OCI-LY3 (cell line): ENCODE measurements at regions not wholly inside any gene's neighbourhood (a gene's known extent, or its start where the extent isn't known, plus 50 kb on each side); places are given as distances from the start of the nearest gene placed in this dataset.

Experiments used
- H2AFZ ChIP-seq: fragments of 200-600, 300-600 bp; shearing (Covaris generic); 2 replicates; pipeline ENCODE4 v1.6.0; 2014; ENCODE audit warnings: antibody characterized with exemption, low read depth, low read length
- H3K27ac ChIP-seq: fragments of 200-600, 300-600 bp; sonication (generic); 2 replicates; pipeline ENCODE4 v1.5.1; 2014; ENCODE audit warnings: mild to moderate bottlenecking, low read length, moderate library complexity, mixed read lengths
- H3K27me3 ChIP-seq: fragments of 200-600, 300-600 bp; sonication (generic); 2 replicates; pipeline ENCODE4 v1.6.1; 2014; ENCODE audit warnings: low read depth, low read length, mixed read lengths
- H3K36me3 ChIP-seq: fragments of 200-600, 300-600 bp; sonication (generic); replicated peaks from 2 replicates; pipeline ENCODE3; 2014; ENCODE audit warnings: low read depth, low read length, mixed read lengths
- H3K4me1 ChIP-seq: fragments of 300-600, 200-600 bp; sonication (generic); 2 replicates; pipeline ENCODE4 v1.6.1; 2014; ENCODE audit warnings: low read length, mixed read lengths
- H3K4me2 ChIP-seq: fragments of 200-600, 300-600 bp; sonication (generic); 2 replicates; pipeline ENCODE4 v1.6.1; 2014; ENCODE audit warnings: low read length, mixed read lengths
- H3K4me3 ChIP-seq: fragments of 300-600, 200-600 bp; sonication (generic); 2 replicates; pipeline ENCODE4 v1.5.1; 2014; ENCODE audit warnings: antibody characterized with exemption, mild to moderate bottlenecking, low read length, moderate library complexity
- H3K79me2 ChIP-seq: fragments of 300-600, 200-600 bp; shearing (Covaris generic); 2 replicates; pipeline ENCODE4 v1.6.1; 2014; ENCODE audit warnings: mild to moderate bottlenecking, low read length, mixed read lengths
- H3K9ac ChIP-seq: fragments of 300-600, 200-600 bp; shearing (Covaris generic); 2 replicates; pipeline ENCODE4 v1.6.0; 2014; ENCODE audit warnings: mild to moderate bottlenecking, low read length, moderate library complexity
- H3K9me3 ChIP-seq: fragments of 200-600, 300-600 bp; shearing (Covaris generic); 2 replicates; pipeline ENCODE4 v1.6.1; 2014; ENCODE audit warnings: low read length, mixed read lengths; ENCODE audit not compliant: insufficient read depth
- H4K20me1 ChIP-seq: fragments of 200-600, 300-600 bp; sonication (generic); 2 replicates; pipeline ENCODE4 v1.6.1; 2016; ENCODE audit warnings: low read length, mixed read lengths; ENCODE audit not compliant: insufficient read depth
- CTCF ChIP-seq: fragments of 200-600, 300-600 bp; sonication (generic); IDR thresholded peaks from 2 replicates; pipeline ENCODE4 v1.5.1; 2014; ENCODE audit warnings: antibody characterized with exemption, low read length, low read depth
- EZH2phosphoT487 ChIP-seq: fragments of 200-600 bp; shearing (Covaris generic); IDR thresholded peaks from 2 replicates; pipeline ENCODE4 v1.6.1; 2018; ENCODE audit warnings: antibody characterized with exemption, mixed run types, low read depth

DNA sequence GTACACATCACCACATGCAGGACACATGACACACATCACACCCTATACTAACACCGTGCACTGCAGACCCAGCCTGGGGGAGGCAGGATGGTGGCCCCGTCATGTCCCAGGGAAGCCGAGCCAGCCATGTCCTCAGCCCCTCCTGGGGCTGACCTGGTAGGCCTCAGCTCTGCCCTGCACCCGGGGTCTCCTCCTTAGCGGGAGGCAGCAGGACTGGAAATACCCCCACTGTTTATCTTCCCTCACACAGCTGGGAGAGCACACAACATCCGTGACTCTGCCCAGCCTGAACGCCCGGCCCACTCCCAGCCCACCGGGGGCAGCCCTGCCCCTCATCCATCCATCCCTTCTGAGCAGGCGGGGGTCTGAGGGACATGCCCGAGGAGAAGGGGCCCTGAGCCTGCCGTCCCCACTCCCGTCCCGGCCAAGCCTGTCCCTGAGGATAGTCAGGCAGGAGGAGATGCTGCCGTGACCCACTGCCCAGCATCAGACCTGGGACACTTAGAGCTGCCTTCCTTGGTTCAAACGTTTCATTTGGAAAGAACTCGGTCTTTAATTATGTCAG, 945.0 kb downstream of the BRD1 start:
- no peak for TF ChIP-seq CTCF
- no peak for TF ChIP-seq EZH2phosphoT487
- Histone ChIP-seq H3K9me3 (no peaks in the 10 kb centered on the region), H2AFZ (no peak overlapping the region), H3K36me3 (no peaks in the 10 kb centered on the region), H3K4me1 (no peaks in the 10 kb centered on the region), H3K4me3 (no peak overlapping the region), H4K20me1 (no peaks in the 10 kb centered on the region), H3K27me3 (no peaks in the 10 kb centered on the region), H3K9ac (no peak overlapping the region), H3K79me2 (no peaks in the 10 kb centered on the region), H3K4me2 (no peak overlapping the region), H3K27ac (no peak overlapping the region)

- H2AFZ ChIP-seq: no peak overlapping the region
- TF ChIP-seq EZH2phosphoT487: no peak
- TF ChIP-seq CTCF: no peak
- H3K9ac ChIP-seq: no peak overlapping the region
- H4K20me1 ChIP-seq: no peaks in the 10 kb centered on the region
- no peaks in the 10 kb centered on the region for H3K4me1 ChIP-seq
- H3K4me2 ChIP-seq: no peak overlapping the region
- no peak overlapping the region for H3K4me3 ChIP-seq
- no peaks in the 10 kb centered on the region for H3K27me3 ChIP-seq
- no peaks in the 10 kb centered on the region for H3K79me2 ChIP-seq
- no peak overlapping the region for H3K27ac ChIP-seq
- no peaks in the 10 kb centered on the region for H3K36me3 ChIP-seq
- H3K9me3 ChIP-seq: no peaks in the 10 kb centered on the region
Measured at GRCh38 chr22:48881326-48881980, 946.2 kb downstream of the BRD1 start.

DNA sequence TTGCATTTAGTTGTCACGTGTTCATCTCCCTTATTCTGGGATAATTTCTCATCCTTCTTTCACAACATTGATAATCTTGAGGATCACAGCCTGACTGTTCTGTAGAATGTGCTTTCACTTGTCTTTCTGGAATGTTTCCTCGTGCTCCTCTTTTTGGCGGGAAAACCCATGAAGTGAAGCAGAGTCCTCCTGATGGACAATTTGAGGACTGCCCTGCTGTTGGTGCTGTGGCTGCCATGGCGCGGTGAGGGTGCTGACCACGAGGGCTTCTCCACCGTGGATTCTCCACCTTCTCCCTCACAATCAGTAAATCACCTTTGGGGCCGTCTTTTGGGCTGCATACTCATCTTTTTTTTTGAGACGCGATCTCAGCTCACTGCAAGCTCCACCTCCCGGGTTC, 946.9 kb downstream of the BRD1 start:
- H3K27me3 ChIP-seq: no peaks in the 10 kb centered on the region
- TF ChIP-seq EZH2phosphoT487 (no peak), CTCF (no peak)
- H3K36me3 ChIP-seq: no peaks in the 10 kb centered on the region
- no peak overlapping the region for H3K4me2 ChIP-seq
- no peaks in the 10 kb centered on the region for H3K9me3 ChIP-seq
- H3K4me3 ChIP-seq: no peak overlapping the region
- H3K4me1 ChIP-seq: no peaks in the 10 kb centered on the region
- no peaks in the 10 kb centered on the region for H3K79me2 ChIP-seq
- H4K20me1 ChIP-seq: no peaks in the 10 kb centered on the region
- H2AFZ ChIP-seq: no peak overlapping the region
- no peak overlapping the region for H3K9ac ChIP-seq
- no peak overlapping the region for H3K27ac ChIP-seq

- H3K4me1 ChIP-seq: no peaks in the 10 kb centered on the region
- no peaks in the 10 kb centered on the region for H3K36me3 ChIP-seq
- no peak overlapping the region for H3K9ac ChIP-seq
- no peak for TF ChIP-seq EZH2phosphoT487
- no peak for TF ChIP-seq CTCF
- no peaks in the 10 kb centered on the region for H3K9me3 ChIP-seq
- H3K27me3 ChIP-seq: no peaks in the 10 kb centered on the region
- no peaks in the 10 kb centered on the region for H4K20me1 ChIP-seq
- no peak overlapping the region for H2AFZ ChIP-seq
- no peak overlapping the region for H3K27ac ChIP-seq
- H3K4me3 ChIP-seq: no peak overlapping the region
- H3K4me2 ChIP-seq: no peak overlapping the region
- no peaks in the 10 kb centered on the region for H3K79me2 ChIP-seq
Measured at GRCh38 chr22:48876951-48877350, 950.7 kb downstream of the BRD1 start.
